Cardiac muscle cell (in vitro differentiated cells and primary cell): ENCODE measurements at regions not wholly inside any gene's neighbourhood (a gene's known extent, or its start where the extent isn't known, plus 50 kb on each side); places are given as distances from the start of the nearest gene placed in this dataset.

Experiments
- DNase-seq, 2 donors: peaks; one replicate each; pipeline versions ENCODE4 v3.0.0 to v3.0.0-alpha.2; 2010 to 2017; ENCODE audit warnings: low read depth in 1 of 2, low spot score in 1 of 2
- H3K27ac ChIP-seq: fragments of 200-600 bp; sonication (generic); 2 replicates; pipeline ENCODE4 v1.5.1; 2016
- H3K27me3 ChIP-seq: fragments of 200-600 bp; sonication (generic); 2 replicates; pipeline ENCODE4 v1.6.0; 2016; ENCODE audit warnings: control low read depth
- H3K36me3 ChIP-seq: fragments of 200-600 bp; sonication (generic); 2 replicates; pipeline ENCODE4 v1.5.1; 2016; ENCODE audit warnings: control low read depth
- H3K4me1 ChIP-seq: fragments of 200-600 bp; sonication (generic); 2 replicates; pipeline ENCODE4 v1.8.1; 2017; ENCODE audit warnings: low read depth, mild to moderate bottlenecking, mixed run types
- H3K4me3 ChIP-seq: fragments of 200-600 bp; sonication (generic); 2 replicates; pipeline ENCODE4 v1.5.1; 2016; ENCODE audit warnings: mild to moderate bottlenecking
- H3K9me3 ChIP-seq: fragments of 200-600 bp; sonication (generic); 2 replicates; pipeline ENCODE4 v1.5.1; 2017; ENCODE audit warnings: low read depth, mild to moderate bottlenecking, control low read depth
- TF ChIP-seq, protein P1 (sequence below): IDR thresholded peaks from 2 replicates; pipeline ENCODE4 v1.5.1; 2012; ENCODE audit warnings: low read depth, mild to moderate bottlenecking, low read length

DNA sequence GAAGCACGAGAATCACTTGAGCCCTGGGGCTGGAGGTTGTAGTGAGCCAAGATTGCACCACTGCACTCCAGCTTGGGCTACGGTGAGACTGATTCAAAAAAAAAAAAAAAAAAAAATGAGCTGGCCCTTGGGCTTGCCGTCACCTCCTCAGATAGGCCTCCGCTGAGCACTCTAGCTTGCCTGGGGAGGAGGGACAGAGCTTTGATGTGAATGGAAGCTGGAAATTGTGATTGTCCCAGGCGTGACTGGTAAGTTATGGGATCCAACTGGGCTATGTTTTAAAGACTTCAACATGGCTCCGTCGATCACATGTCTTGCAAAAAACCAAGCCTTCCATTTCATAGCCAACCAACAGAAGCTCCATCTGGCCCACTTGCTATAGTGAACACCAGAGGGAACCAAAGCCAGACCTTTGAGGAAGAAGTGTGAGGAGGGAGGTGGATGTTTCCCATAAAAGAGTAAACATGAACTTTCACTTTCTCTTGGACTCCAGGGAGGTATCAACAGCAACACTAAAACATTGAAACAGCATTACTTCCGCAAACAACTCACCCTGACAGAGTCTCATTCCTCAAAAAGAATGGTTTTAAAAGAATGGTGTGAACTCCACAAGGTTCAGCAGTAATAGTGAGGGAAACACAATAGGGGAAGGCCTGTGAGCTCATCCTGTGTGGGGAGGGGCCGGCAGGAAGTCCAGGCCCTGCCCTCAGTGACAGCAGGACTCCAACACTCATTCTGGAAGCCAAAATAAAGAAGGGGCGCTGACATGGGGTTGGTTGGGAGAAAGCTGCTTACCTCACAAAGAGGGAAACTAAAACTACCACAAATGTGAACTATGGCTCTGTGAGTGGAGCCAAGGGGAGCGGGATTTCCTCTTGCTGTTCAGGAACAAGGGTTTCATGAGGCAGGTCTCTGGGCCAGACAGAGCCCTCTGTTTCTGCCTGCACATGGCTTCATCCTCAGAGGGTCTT, 59.2 kb upstream of the IL12A start:
- TF ChIP-seq, protein P1, sequence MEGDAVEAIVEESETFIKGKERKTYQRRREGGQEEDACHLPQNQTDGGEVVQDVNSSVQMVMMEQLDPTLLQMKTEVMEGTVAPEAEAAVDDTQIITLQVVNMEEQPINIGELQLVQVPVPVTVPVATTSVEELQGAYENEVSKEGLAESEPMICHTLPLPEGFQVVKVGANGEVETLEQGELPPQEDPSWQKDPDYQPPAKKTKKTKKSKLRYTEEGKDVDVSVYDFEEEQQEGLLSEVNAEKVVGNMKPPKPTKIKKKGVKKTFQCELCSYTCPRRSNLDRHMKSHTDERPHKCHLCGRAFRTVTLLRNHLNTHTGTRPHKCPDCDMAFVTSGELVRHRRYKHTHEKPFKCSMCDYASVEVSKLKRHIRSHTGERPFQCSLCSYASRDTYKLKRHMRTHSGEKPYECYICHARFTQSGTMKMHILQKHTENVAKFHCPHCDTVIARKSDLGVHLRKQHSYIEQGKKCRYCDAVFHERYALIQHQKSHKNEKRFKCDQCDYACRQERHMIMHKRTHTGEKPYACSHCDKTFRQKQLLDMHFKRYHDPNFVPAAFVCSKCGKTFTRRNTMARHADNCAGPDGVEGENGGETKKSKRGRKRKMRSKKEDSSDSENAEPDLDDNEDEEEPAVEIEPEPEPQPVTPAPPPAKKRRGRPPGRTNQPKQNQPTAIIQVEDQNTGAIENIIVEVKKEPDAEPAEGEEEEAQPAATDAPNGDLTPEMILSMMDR = peak; percentile 42
- Histone ChIP-seq H3K27ac (no peak overlapping the region), H3K4me1 (no peaks in the 10 kb centered on the region)

DNA sequence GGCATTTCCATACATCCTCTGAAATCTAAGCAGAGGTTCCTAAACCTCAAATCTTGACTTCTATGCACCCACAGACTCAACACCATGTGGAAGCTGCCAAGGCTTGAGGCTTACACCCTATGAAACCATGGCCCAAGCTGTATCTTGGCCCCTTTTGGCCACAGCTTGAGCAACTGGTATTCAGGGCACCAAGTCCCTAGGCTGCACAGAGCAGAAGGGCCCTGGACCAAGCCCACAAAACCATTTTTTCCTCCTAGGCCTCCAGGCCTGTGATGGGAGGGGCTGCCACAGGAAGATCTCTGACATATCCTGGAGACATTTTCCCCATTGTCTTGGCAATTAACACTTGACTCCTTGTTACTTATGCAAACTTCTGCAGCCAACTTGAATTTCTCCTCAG, 54.4 kb upstream of the IL12A start:
- Histone ChIP-seq H3K27ac (no peak overlapping the region), H3K4me3 (no peak overlapping the region), H3K27me3 (no peaks in the 10 kb centered on the region), H3K4me1 (no peaks in the 10 kb centered on the region), H3K9me3 (no peaks in the 10 kb centered on the region), H3K36me3 (no peaks in the 10 kb centered on the region)
- no peak for DNase-seq
- TF ChIP-seq, protein P1 = no peak

More for the DNA sequence above, 59.2 kb upstream of the IL12A start:
- no peaks in the 10 kb centered on the region for H3K27me3 ChIP-seq
- no peaks in the 10 kb centered on the region for H3K36me3 ChIP-seq
- no peaks in the 10 kb centered on the region for H3K9me3 ChIP-seq
- no peak overlapping the region for H3K4me3 ChIP-seq
- DNase-seq = peak in 1 of 2 donors; percentile 66

DNA sequence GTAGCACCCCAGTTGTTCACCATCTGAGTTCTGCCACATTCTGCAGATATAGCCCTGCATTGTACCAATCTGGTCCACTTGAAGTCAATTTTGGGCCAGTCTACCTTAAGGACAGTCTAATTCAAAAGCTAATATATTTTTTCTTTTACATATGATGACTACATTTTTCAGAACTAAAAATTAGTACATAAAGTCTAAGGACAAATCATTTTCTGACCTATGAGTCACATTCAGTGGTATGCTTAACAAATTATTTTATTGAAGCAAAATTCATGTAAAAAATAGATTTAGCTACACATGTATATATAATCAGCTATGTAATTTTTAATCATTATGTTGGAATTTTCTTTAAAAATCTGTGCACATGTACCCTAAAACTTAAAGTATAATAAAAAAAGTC, 52.1 kb upstream of the IL12A start:
- Histone ChIP-seq H3K27me3 (no peaks in the 10 kb centered on the region), H3K27ac (no peak overlapping the region), H3K4me3 (no peak overlapping the region), H3K36me3 (no peaks in the 10 kb centered on the region), H3K4me1 (no peaks in the 10 kb centered on the region), H3K9me3 (no peaks in the 10 kb centered on the region)
- TF ChIP-seq, protein P1 = no peak
- no peak for DNase-seq

DNA sequence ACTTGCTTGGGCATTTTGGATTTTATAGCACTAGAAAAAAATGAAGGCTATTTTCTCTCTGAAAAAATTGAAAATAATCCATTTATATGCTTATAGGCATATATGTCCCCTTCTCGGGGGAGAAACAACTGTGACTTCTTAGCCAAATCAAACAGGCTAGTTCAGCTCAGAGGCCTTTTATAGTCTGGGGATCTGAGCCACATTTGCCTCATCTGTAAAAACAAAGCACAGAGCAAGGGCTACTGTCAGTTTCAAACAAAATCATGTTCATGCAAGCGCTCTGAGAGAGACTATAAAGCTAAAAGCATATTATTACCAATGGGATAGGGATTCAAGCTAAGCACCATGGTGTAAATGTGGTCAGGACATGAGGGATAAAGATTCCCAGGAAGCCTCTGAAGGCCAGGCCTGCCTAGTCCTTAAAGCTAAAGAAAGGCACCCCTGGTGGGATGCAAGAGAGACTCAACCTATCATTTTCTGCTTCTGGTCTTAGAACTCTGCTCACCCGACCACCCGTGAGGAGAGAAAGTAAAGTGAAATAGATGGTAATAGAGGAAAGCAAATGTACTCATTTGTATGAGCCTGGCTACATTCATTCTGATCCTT, 51.0 kb upstream of the IL12A start:
- TF ChIP-seq, protein P1 = no peak
- DNase-seq = no peak
- Histone ChIP-seq H3K27ac (no peak overlapping the region), H3K4me1 (no peaks in the 10 kb centered on the region), H3K9me3 (no peaks in the 10 kb centered on the region), H3K27me3 (no peaks in the 10 kb centered on the region), H3K36me3 (no peaks in the 10 kb centered on the region), H3K4me3 (no peak overlapping the region)

DNA sequence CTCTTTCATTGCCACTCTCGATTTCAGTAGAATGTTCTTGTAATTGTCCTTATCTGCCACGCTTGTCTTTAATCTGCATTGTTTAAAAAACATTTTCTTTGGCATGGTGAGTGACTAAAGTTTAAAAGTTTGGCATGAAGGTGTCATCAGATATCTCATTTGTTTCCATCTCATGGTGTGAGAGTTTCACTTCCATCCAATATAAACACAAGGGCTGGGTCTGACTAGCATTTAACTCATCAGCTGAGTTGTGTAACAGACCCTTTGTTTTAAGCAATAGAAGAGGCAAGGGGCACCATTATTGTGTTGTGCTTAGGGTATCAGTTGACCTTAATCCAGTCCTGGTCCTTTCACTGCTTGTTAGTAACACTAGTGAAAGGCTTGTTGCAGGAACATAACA, 49.9 kb upstream of the IL12A start:
- H3K27me3 ChIP-seq = no peaks in the 10 kb centered on the region
- DNase-seq = peak in 1 of 2 donors; percentile 40
- H3K4me3 ChIP-seq = no peak overlapping the region
- H3K4me1 ChIP-seq = no peaks in the 10 kb centered on the region
- H3K9me3 ChIP-seq = no peaks in the 10 kb centered on the region
- TF ChIP-seq, protein P1 = no peak
- no peak overlapping the region for H3K27ac ChIP-seq
- no peaks in the 10 kb centered on the region for H3K36me3 ChIP-seq
